HepG2 (cell line): ENCODE measurements at regions not wholly inside any gene's neighbourhood (a gene's known extent, or its start where the extent isn't known, plus 50 kb on each side); places are given as distances from the start of the nearest gene placed in this dataset.

Experiments
- AKAP8 ChIP-seq: sonication (generic); formaldehyde crosslinking; IDR thresholded peaks from 2 replicates; pipeline ENCODE4 v1.5.1; 2020; ENCODE audit warnings: mild to moderate bottlenecking, missing genetic modification reagents
- ASH2L ChIP-seq: fragments of 300-600, 200-600 bp; sonication (generic); IDR thresholded peaks from 2 replicates; pipeline ENCODE4 v1.7.0; 2017; ENCODE audit warnings: low read depth, mild to moderate bottlenecking, moderate library complexity, mixed read lengths, low read length; ENCODE audit not compliant: insufficient read length
- ATF3 ChIP-seq: sonication (generic); formaldehyde crosslinking; IDR thresholded peaks from 2 replicates; pipeline ENCODE4 v1.4.0; 2020; ENCODE audit warnings: missing genetic modification reagents
- CREB1 ChIP-seq, 2 experiments: fragments of 450-650 bp in 1 of 2; IDR thresholded peaks; 2 replicates each; pipeline ENCODE4 v1.6.1; 2016 to 2017; ENCODE audit warnings: control low read depth in 1 of 2, mild to moderate bottlenecking in 1 of 2, missing compliant biosample characterization in 1 of 2, missing genetic modification characterization in 1 of 2
- DMAP1 ChIP-seq: IDR thresholded peaks from 2 replicates; pipeline ENCODE4 v1.6.1; 2016
- FOSL2 ChIP-seq: sonication (generic); formaldehyde crosslinking; IDR thresholded peaks from 2 replicates; pipeline ENCODE4 v1.4.0; 2020; ENCODE audit warnings: missing genetic modification reagents
- GABPB1 ChIP-seq: IDR thresholded peaks from 2 replicates; pipeline ENCODE4 v1.6.1; 2016; ENCODE audit warnings: mild to moderate bottlenecking, missing genetic modification reagents, moderate library complexity, missing compliant biosample characterization
- HNRNPUL1 ChIP-seq: fragments of 200-400 bp; formaldehyde crosslinking; IDR thresholded peaks from 2 replicates; pipeline ENCODE4 v1.6.1; 2017; ENCODE audit warnings: low read depth, mild to moderate bottlenecking, low read length, moderate library complexity
- HOMEZ ChIP-seq: IDR thresholded peaks from 2 replicates; pipeline ENCODE4 v1.6.1; 2016; ENCODE audit warnings: low read depth
- IKZF5 ChIP-seq: IDR thresholded peaks from 2 replicates; pipeline ENCODE4 v1.6.1; 2018; ENCODE audit warnings: missing genetic modification reagents, mild to moderate bottlenecking, missing compliant biosample characterization
- JUND ChIP-seq: sonication (generic); formaldehyde crosslinking; IDR thresholded peaks from 2 replicates; pipeline ENCODE4 v1.8.0; 2022; ENCODE audit warnings: mild to moderate bottlenecking, missing genetic modification reagents
- KLF11 ChIP-seq: IDR thresholded peaks from 2 replicates; pipeline ENCODE4 v1.6.1; 2016; ENCODE audit warnings: missing compliant biosample characterization
- NAIF1 ChIP-seq: sonication (generic); formaldehyde crosslinking; IDR thresholded peaks from 2 replicates; pipeline ENCODE4 v1.5.0; 2020; ENCODE audit warnings: mild to moderate bottlenecking, missing genetic modification reagents, borderline replicate concordance
- NR2F6 ChIP-seq, 2 experiments: IDR thresholded peaks; 2 replicates each; pipeline ENCODE4 v1.6.1; 2016; ENCODE audit warnings: antibody characterized with exemption in 1 of 2, mild to moderate bottlenecking in 1 of 2
- PAXIP1 ChIP-seq: sonication (generic); formaldehyde crosslinking; conservative IDR thresholded peaks from 2 replicates; pipeline ENCODE4 v1.4.0; 2020; ENCODE audit warnings: mild to moderate bottlenecking, missing genetic modification reagents, moderate library complexity
- PPARG ChIP-seq: conservative IDR thresholded peaks from 2 replicates; pipeline ENCODE4 v1.6.1; 2016; ENCODE audit warnings: missing biosample characterization, missing genetic modification reagents
- SOX13 ChIP-seq, 3 experiments: fragments of 450-650 bp in 1 of 3; sonication (generic) in 1 of 3; formaldehyde crosslinking in 1 of 3; IDR thresholded peaks in 2 of 3; conservative IDR thresholded peaks in 1 of 3; 2 replicates each; pipeline versions ENCODE4 v1.5.0 to v1.6.1; 2016 to 2020; ENCODE audit warnings: antibody characterized with exemption in 1 of 3, mild to moderate bottlenecking in 1 of 3, missing compliant biosample characterization in 1 of 3, missing genetic modification reagents in 1 of 3, moderate library complexity in 1 of 3
- SOX5 ChIP-seq: IDR thresholded peaks from 2 replicates; pipeline ENCODE4 v1.6.1; 2016; ENCODE audit warnings: borderline replicate concordance
- STAG1 ChIP-seq: sonication (generic); formaldehyde crosslinking; IDR thresholded peaks from 2 replicates; pipeline ENCODE4 v1.4.0; 2020; ENCODE audit warnings: missing genetic modification reagents
- ZNF33A ChIP-seq: sonication (generic); formaldehyde crosslinking; IDR thresholded peaks from 2 replicates; pipeline ENCODE4 v1.5.1; 2020; ENCODE audit warnings: missing genetic modification reagents, mild to moderate bottlenecking, moderate library complexity, borderline replicate concordance
- ZNF451 ChIP-seq: sonication (generic); formaldehyde crosslinking; IDR thresholded peaks from 2 replicates; pipeline ENCODE4 v1.5.0; 2020; ENCODE audit warnings: mild to moderate bottlenecking, missing genetic modification reagents
- ZNF652 ChIP-seq: IDR thresholded peaks from 2 replicates; pipeline ENCODE4 v1.6.1; 2016; ENCODE audit warnings: low read depth, borderline replicate concordance
- ZSCAN9 ChIP-seq: IDR thresholded peaks from 2 replicates; pipeline ENCODE4 v1.6.1; 2016; ENCODE audit warnings: borderline replicate concordance

GRCh38 chr1:172976222-172977041 is 74.3 kb downstream of the TNFSF18 start (continued):
- TF ChIP-seq IKZF5 (peak; percentile 67; the same call in 1 of the 2 replicates), ZSCAN9 (no peak), JUND (CRISPR knock-in tag) (no peak), DMAP1 (CRISPR knock-in tag) (no peak), PAXIP1 (peak; percentile 78), PPARG (CRISPR knock-in tag) (peak; percentile 84), NAIF1 (CRISPR knock-in tag) (0 out of 2 replicates have a peak, but pooled peaks have one; percentile 19), HOMEZ (CRISPR knock-in tag) (peak; percentile 68; the same call in 1 of the 2 replicates), ZNF652 (peak; percentile 59; the same call in 1 of the 2 replicates), NR2F6 (IDR thresholded peaks at IDR 0.05) (peak; percentile 63), NR2F6 (CRISPR knock-in tag; IDR thresholded peaks at IDR 0.05) (peak; percentile 38; the same call in 1 of the 2 replicates), CREB1 (IDR thresholded peaks at IDR 0.05) (peak; percentile 95), CREB1 (CRISPR knock-in tag; IDR thresholded peaks at IDR 0.05) (peak; percentile 85), ASH2L (peak; percentile 83), HNRNPUL1 (0 out of 2 replicates have a peak, but pooled peaks have one; percentile 62), KLF11 (CRISPR knock-in tag) (no peak), ZNF33A (CRISPR knock-in tag) (0 out of 2 replicates have a peak, but pooled peaks have one; percentile 39), ATF3 (CRISPR knock-in tag) (peak; percentile 84), SOX5 (CRISPR knock-in tag) (peak; percentile 79), AKAP8 (CRISPR knock-in tag) (no peak), ZNF451 (no peak), SOX13 (IDR thresholded peaks at IDR 0.05) (no peak), SOX13 (CRISPR knock-in tag; conservative IDR thresholded peaks at IDR 0.05 in 1 of 2, IDR thresholded peaks at IDR 0.05 in 1 of 2) (peak in 1 of 2 experiments; percentile 84; a peak in 2 of 4 replicates), STAG1 (CRISPR knock-in tag) (no peak), FOSL2 (CRISPR knock-in tag) (peak; percentile 66), GABPB1 (CRISPR knock-in tag) (0 out of 2 replicates have a peak, but pooled peaks have one; percentile 21)
